GM21825 (cell line): ENCODE measurements at regions not wholly inside any gene's neighbourhood (a gene's known extent, or its start where the extent isn't known, plus 50 kb on each side); places are given as distances from the start of the nearest gene placed in this dataset.
"Not testable (repeated sequence)": the region's sequence is repeated elsewhere in the genome, so short reads cannot be mapped to it uniquely, and the experiment has no call there.

Experiments used
- ATAC-seq: cut with Tn5 transposase; IDR thresholded peaks from one replicate; pipeline ENCODE4 v1.9.1; 2021; ENCODE audit warnings: mild to moderate bottlenecking, moderate library complexity; ENCODE audit not compliant: unreplicated experiment

DNA sequence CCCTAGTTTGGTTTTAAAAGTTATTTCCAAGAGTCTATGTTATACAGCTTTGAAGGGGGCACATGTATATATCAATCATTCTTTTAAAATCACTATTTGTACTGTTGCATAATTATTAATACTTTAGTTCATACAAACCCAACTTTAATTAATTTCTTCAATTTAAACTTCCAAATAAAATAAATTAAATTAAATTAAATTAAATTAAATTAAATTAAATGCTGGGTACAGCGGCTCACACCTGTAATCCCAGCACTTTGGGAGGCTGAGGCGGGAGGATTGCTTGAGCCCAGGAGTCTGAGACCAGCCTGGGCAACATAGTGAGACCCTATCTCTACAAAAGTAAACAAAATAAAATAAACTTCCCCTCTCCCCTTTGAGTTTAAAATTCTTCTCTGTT is 98.9 kb upstream of the MYO10 start:
- not testable (repeated sequence) for ATAC-seq

- no peak for ATAC-seq
These were observed 101.7 kb upstream of the MYO10 start for GRCh38 chr5:17037751-17038150.

GRCh38 chr5:17039170-17039569 is 103.1 kb upstream of the MYO10 start:
- ATAC-seq, result no peak

- no peak for ATAC-seq
These were observed 106.0 kb upstream of the MYO10 start for GRCh38 chr5:17042041-17042440.

DNA sequence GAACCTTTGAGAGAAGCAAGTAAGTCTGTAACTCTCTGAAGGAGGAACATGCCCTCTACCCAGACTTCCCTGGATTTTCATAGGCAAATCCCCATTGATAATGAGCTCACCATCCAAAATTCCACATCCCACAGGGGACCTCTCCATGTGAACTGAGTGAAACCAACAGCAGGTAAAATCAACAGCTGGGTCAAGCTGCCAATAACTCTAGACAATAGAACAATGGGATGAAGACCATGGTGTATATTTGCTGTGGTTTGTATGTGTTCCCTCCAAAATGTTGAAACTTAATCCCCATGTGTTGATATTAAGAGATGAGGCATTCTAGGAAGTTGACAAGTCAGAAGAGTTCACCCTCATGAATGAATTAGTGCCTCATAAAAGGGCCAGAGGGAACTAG is 110.2 kb upstream of the MYO10 start:
- no peak for ATAC-seq

- ATAC-seq, result no peak
These were observed 114.1 kb upstream of the MYO10 start for GRCh38 chr5:17050236-17050635.

DNA sequence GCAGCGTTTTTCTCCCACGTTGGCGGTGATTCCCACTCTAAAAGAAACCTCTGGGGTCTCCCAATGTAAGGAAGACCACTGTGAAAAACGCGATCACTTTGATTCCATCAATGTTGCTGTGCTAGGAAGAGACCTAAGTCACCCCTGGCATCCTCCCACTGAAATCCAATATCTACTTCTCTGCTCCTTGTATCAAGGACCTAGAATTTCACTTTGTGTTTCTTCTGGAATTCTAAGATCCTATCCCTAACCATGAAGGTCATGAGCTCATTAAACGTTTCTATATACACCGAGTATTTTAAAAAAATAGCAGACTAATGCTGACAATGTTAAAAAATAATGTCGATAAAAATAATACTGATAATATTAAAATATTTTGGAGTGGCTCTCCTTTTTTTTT is 118.8 kb upstream of the MYO10 start:
- no peak for ATAC-seq

GRCh38 chr5:17056141-17056631 is 120.1 kb upstream of the MYO10 start:
- ATAC-seq, result no peak

DNA sequence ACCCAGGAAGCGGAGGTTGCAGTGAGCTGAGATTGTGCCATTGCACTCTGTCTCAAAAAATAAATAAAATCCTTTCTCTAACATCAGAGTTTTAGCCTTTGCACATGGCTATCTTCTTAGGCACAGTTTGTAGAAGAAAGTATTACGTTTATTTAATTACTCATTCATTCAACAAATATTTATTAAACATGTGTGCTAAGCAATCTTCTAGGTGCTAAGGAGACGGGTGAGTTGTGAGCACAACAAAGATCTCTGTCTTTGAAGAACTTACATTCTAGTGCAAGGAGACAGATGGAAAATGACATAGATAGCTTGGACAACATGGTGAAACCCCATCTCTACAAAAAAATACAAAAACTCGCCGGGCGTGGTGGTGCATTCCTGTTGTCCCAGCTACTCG is 122.3 kb upstream of the MYO10 start:
- no peak for ATAC-seq

DNA sequence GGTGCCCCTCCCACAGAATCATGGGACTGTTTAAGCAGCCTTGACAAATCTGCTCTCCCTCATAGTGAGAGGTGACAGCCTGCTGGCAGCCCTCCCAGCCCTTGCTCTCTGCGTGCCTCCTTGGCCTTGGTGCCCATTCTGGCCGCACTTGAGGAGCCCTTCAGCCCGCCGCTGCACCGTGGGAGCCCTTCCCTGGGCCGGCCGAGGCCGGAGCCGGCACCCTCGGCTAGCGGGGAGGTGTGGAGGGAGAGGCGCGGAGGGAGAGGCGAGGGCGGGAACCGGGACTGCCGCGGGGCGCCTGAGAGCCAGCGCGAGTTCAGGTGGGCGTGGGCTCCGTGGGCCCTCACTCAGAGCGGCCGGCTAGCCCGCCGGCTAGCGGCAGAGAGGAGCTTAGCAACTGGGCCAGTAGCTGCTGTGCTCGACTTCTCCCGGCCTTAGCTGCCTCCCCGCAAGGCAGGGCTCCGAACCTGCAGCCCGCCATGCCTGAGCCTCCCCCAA is 125.9 kb upstream of the MYO10 start:
- ATAC-seq, result no peak

- ATAC-seq, result not testable (repeated sequence)
These were observed 126.7 kb upstream of the MYO10 start for GRCh38 chr5:17062741-17063140.

DNA sequence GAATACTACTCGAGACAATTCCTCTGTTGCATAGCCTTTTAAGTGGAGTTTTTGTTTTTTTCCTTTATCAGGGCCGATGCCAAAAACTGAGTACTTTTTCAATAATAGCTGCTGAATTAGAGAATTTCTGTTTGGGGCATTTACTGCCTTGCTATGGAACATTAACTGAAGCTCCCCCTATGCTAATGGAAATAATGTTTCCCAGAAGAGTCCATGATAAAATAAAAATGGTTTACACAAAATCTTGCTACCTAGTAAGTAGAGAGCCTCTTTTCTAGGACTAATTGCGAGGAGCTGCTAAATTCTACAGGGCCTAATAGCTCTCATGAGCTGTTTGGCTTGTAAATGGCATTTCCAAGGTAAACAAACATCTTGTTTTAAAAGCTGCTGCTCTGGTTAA is 128.2 kb upstream of the MYO10 start:
- ATAC-seq, result no peak

- ATAC-seq, result no peak
These were observed 129.4 kb upstream of the MYO10 start for GRCh38 chr5:17065458-17065857.

DNA sequence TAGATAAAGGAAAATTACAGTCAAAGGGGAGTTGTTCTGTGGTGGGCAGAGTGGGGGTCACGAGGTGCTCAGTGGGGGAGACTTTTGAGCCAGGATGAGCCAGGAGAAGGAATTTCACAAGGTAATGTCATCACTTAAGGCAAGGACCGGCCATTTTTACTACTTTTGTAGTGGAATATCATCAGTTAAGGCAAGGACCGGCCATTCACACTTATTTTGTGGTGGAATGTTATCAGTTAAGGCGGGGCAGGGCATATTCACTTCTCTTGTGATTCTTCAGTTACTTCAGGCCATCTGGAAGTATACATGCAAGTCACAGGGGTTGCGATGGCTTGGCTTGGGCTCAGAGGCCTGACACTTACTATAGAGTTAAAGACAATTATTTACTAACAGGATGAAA is 129.9 kb upstream of the MYO10 start:
- not testable (repeated sequence) for ATAC-seq

DNA sequence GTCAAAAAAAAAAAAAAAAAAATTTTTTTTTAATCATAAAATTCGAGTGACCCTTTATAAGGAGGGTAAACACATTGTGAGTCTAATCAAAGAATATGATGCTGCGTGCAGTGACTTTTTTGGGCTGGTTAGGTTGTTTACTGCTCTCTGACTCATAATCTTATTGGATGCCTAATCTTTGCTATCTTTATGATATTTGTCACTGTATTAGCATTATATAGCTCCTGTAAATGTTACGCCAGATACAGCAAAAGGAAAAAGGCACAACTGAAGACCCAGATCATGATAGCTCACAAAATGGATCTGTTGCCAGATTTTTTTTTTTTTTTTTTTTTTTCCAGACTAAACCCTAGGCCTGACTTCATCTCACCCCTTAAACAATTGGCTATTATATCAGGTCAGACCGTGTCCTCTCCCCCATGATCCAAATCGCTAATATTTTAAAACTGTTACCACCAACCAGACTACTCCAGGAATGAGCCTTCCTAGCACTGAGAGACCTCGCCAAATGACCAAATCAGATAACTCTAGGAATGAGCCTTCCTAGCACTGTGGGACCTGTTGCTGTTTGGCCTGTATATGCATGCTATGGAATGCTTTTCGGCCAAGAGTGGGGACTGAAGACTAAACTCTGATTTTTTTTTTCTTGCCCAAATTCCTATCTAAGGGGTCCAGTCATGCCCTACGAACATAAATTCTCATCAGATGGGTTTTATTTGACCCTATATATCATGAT is 131.7 kb upstream of the MYO10 start:
- ATAC-seq, result no peak

- no peak for ATAC-seq
These were observed 134.0 kb upstream of the MYO10 start for GRCh38 chr5:17069995-17070511.

DNA sequence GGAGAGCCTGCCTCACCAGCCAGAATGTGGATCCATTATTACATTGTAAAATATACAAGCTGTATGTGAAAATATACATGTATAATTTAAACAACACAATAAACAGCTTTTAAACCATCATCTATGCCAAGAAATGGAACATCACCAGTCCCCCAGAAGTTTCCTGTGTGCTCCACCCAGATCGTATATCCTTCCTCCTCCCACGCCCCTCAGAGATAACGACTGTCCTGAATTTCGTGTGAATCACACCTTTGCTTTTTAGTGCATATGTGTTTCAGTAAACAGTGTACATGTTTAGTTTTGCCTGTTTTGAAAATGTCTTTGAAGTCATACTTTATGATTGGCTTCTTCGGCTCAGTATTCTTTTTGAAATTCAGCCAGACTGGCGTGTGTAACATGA is 134.6 kb upstream of the MYO10 start:
- no peak for ATAC-seq

GRCh38 chr5:17075236-17075635 is 139.1 kb upstream of the MYO10 start:
- ATAC-seq, result no peak

DNA sequence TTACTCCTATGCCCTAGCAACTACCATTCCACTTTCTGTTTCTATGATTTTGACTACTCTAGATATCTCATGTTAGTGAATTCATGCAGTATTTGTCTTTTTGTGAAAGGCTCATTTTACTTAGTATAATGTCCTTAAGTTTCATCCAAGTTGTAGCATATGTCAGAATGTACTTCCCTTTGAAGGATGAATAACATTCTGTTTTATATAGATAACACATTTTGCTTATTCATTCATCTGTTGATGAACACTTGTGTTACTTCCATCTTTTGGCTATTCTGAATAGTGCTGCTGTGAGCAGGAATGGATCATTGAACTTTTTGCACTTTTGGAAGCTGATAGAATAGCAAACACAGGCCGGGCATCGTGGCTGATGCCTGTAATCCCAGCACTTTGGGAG is 140.2 kb upstream of the MYO10 start:
- no peak for ATAC-seq

DNA sequence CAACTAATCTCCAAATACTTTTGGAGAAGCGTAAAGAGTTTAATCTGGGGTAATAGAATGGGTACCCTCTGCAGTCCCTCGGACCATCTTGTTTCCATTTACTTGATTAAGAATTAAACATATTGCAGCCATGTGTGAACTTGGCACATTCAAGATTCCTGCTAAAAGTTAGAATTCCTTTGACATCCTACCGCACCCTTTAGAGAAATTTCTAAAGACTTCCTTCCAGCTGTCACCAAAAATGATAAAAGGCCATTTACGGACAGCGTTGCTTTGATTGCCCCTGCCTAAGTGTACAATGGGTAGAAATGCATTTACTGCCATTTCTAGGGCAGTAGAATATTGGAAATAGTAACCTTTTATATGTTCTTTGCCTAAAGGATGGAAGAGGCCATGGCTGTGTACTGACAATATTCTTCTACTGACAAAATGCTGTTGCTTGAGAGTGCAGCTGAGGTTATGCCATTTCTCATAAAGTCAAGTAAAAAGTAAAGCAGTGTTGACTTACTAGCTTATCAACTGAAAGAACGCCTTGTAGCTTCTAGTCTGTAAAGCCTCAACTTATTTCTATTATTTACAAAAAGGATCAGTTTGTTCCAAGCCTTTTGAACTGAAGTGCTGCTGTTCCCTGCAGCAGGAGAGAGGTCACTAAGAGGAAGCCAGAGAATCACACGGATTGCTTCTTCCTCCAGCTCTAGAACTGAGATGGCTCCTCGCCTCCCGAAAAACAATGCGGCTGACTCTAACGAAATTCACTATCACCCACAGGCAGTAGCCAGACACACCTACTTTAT is 139.8 kb upstream of the BASP1 start:
- ATAC-seq, result no peak

DNA sequence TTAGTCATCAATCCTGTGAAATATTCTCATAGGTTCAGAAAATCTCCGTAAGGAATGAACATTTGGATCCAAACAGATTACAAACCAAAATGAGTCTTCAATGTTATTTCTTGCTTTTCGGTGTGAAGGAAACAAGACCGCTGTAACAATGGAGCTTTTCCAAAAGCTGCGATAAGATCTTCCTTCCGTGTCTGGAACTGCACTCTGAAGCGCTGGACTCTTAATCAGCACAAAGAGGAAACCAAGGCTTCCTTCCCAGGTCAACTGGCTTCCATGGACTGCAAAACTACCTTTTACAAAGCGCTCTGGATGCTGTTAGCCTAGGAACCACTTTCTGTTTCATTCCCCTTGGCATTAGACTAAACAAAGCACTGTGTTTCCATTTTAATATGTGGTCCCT is 137.9 kb upstream of the BASP1 start:
- ATAC-seq, result no peak

DNA sequence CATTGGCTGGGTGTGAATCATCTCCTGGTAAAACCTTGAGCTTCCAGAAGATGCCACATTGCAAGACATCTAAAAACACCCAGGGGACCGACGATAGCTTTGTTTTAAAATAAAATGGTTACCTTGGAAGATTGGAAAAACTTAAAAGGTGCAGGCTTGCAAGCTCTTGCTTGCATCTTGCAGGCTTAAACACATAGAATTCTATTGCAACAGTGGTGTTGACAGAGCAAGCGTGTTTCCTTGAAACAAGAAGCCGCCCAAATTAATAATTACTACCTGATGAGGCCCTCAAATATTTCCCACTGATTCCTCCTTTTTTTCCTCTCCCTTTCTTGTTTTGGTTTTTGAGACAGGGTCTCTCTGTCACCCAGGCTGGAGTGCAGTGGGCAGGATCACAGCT is 137.1 kb upstream of the BASP1 start:
- no peak for ATAC-seq
